Fibroblast of lung (primary cell): ENCODE measurements at regions not wholly inside any gene's neighbourhood (a gene's known extent, or its start where the extent isn't known, plus 50 kb on each side); places are given as distances from the start of the nearest gene placed in this dataset.

Experiments
- DNase-seq, 2 donors: peaks; one replicate each; pipeline versions ENCODE4 v3.0.0 to v3.0.0-alpha.2; 2010; ENCODE audit warnings: low read depth in 2 of 2
- H2AFZ ChIP-seq: 2 replicates; pipeline ENCODE4 v1.5.1; 2012; ENCODE audit warnings: low read length, control low read depth, inconsistent platforms
- H3K27ac ChIP-seq: 2 replicates; pipeline ENCODE4 v1.5.1; 2011; ENCODE audit warnings: low read length, control low read depth; ENCODE audit not compliant: insufficient read depth
- H3K27me3 ChIP-seq: 2 replicates; pipeline ENCODE4 v1.5.1; 2011; ENCODE audit warnings: mild to moderate bottlenecking, low read length; ENCODE audit not compliant: control insufficient read depth, insufficient read depth
- H3K36me3 ChIP-seq: 2 replicates; pipeline ENCODE4 v1.5.1; 2011; ENCODE audit warnings: low read length; ENCODE audit not compliant: control insufficient read depth, insufficient read depth
- H3K4me1 ChIP-seq: 2 replicates; pipeline ENCODE4 v1.5.1; 2011; ENCODE audit warnings: low read length; ENCODE audit not compliant: control insufficient read depth, insufficient read depth; ENCODE audit errors: extremely low read depth
- H3K4me2 ChIP-seq: 2 replicates; pipeline ENCODE4 v1.5.1; 2011; ENCODE audit warnings: low read length, control low read depth; ENCODE audit not compliant: insufficient read depth; ENCODE audit errors: extremely low read depth
- H3K4me3 ChIP-seq, 4 experiments: fragments of 200-600 bp in 1 of 4; sonication (generic) in 1 of 4; replicated peaks in 1 of 4; 2 replicates each; pipeline ENCODE4 v1.5.1; 2011 to 2016; ENCODE audit warnings: low read length in 4 of 4, low read depth in 3 of 4, mild to moderate bottlenecking in 3 of 4, control low read depth in 2 of 4, inconsistent platforms in 1 of 4, mixed read lengths in 1 of 4; ENCODE audit not compliant: insufficient read depth in 1 of 4; ENCODE audit errors: control extremely low read depth in 1 of 4
- H3K79me2 ChIP-seq: 2 replicates; pipeline ENCODE4 v1.5.1; 2012; ENCODE audit warnings: mild to moderate bottlenecking, low read length, inconsistent platforms; ENCODE audit not compliant: control insufficient read depth, insufficient read depth
- H3K9ac ChIP-seq: 2 replicates; pipeline ENCODE4 v1.5.1; 2011; ENCODE audit warnings: mild to moderate bottlenecking, low read length, control low read depth; ENCODE audit not compliant: insufficient read depth
- H3K9me3 ChIP-seq: 2 replicates; pipeline ENCODE4 v1.5.1; 2012; ENCODE audit warnings: low read depth, low read length; ENCODE audit not compliant: control insufficient read depth, insufficient read depth
- H4K20me1 ChIP-seq: 2 replicates; pipeline ENCODE4 v1.5.1; 2011; ENCODE audit warnings: low read length; ENCODE audit not compliant: control insufficient read depth, insufficient read depth; ENCODE audit errors: extremely low read depth
- CTCF ChIP-seq, 2 donors: IDR thresholded peaks in 1 of 2; conservative IDR thresholded peaks in 1 of 2; 1 replicate in 1 of 2; 2 replicates in 1 of 2; pipeline ENCODE4 v1.5.1; 2011 to 2012; ENCODE audit warnings: low read length in 2 of 2, control low read depth in 1 of 2, inconsistent platforms in 1 of 2, low read depth in 1 of 2, mild to moderate bottlenecking in 1 of 2
- EZH2 ChIP-seq: IDR thresholded peaks from 2 replicates; pipeline ENCODE4 v1.5.1; 2012; ENCODE audit warnings: low read length, control low read depth, mild to moderate bottlenecking; ENCODE audit errors: missing control alignments

- no peaks in the 10 kb centered on the region for H3K27me3 ChIP-seq
- H3K4me1 ChIP-seq: peaks cover 3% of the 10 kb centered on the region
- TF ChIP-seq CTCF (conservative IDR thresholded peaks at IDR 0.05 in 1 of 2, IDR thresholded peaks at IDR 0.05 in 1 of 2; ENCODE audit: low read depth in 1 of 2, low read length in 2 of 2) (no peak), EZH2 (no peak)
- no peaks in the 10 kb centered on the region for H4K20me1 ChIP-seq
- DNase-seq: no peak
- no peaks in the 10 kb centered on the region for H3K79me2 ChIP-seq
- no peak overlapping the region for H3K27ac ChIP-seq
- no peak overlapping the region for H3K4me3 ChIP-seq
- H2AFZ ChIP-seq: no peak overlapping the region
- no peaks in the 10 kb centered on the region for H3K36me3 ChIP-seq
- no peak overlapping the region for H3K9ac ChIP-seq
- H3K9me3 ChIP-seq: no peaks in the 10 kb centered on the region
- H3K4me2 ChIP-seq: no peak overlapping the region
Measured at GRCh38 chr11:28627690-28628255, 519.6 kb downstream of the METTL15 start.

GRCh38 chr11:28625532-28625931 lies 517.3 kb downstream of the METTL15 start:
- Histone ChIP-seq H3K4me2 (no peak overlapping the region), H3K27me3 (no peaks in the 10 kb centered on the region), H3K9me3 (no peaks in the 10 kb centered on the region), H3K4me1 (no peaks in the 10 kb centered on the region), H3K36me3 (no peaks in the 10 kb centered on the region), H2AFZ (no peak overlapping the region), H3K4me3 (no peak overlapping the region), H3K9ac (no peak overlapping the region), H3K79me2 (no peaks in the 10 kb centered on the region), H4K20me1 (no peaks in the 10 kb centered on the region), H3K27ac (no peak overlapping the region)
- TF ChIP-seq CTCF (conservative IDR thresholded peaks at IDR 0.05 in 1 of 2, IDR thresholded peaks at IDR 0.05 in 1 of 2; ENCODE audit: low read depth in 1 of 2, low read length in 2 of 2): no peak
- no peak for TF ChIP-seq EZH2
- DNase-seq: no peak

- H3K4me2 ChIP-seq: peak overlapping the region; percentile 63
- no peaks in the 10 kb centered on the region for H4K20me1 ChIP-seq
- peaks cover 3% of the 10 kb centered on the region for H3K4me1 ChIP-seq
- no peak overlapping the region for H3K27ac ChIP-seq
- no peak overlapping the region for H2AFZ ChIP-seq
- H3K36me3 ChIP-seq: no peaks in the 10 kb centered on the region
- H3K4me3 ChIP-seq: no peak overlapping the region
- peak; percentile 17 to 20 for DNase-seq
- H3K27me3 ChIP-seq: no peaks in the 10 kb centered on the region
- no peak overlapping the region for H3K9ac ChIP-seq
- no peaks in the 10 kb centered on the region for H3K79me2 ChIP-seq
- TF ChIP-seq CTCF (conservative IDR thresholded peaks at IDR 0.05 in 1 of 2, IDR thresholded peaks at IDR 0.05 in 1 of 2; ENCODE audit: low read depth in 1 of 2, low read length in 2 of 2): no peak
- TF ChIP-seq EZH2: no peak
- no peaks in the 10 kb centered on the region for H3K9me3 ChIP-seq
Measured at GRCh38 chr11:28621753-28622152, 513.6 kb downstream of the METTL15 start.
